Esophagus muscularis mucosa (tissue), 4 donors: ENCODE measurements at regions not wholly inside any gene's neighbourhood (a gene's known extent, or its start where the extent isn't known, plus 50 kb on each side); places are given as distances from the start of the nearest gene placed in this dataset.
"Not testable (repeated sequence)": the region's sequence is repeated elsewhere in the genome, so short reads cannot be mapped to it uniquely, and the experiment has no call there.

Experiments
- DNase-seq: peaks from one replicate; pipeline ENCODE4 v3.0.0-alpha.2; 2017; ENCODE audit errors: extremely low spot score
- H3K27ac ChIP-seq, 4 donors: fragments of 200-600 bp; sonication (generic); replicated peaks in 1 of 4; 1 replicate in 3 of 4; 2 replicates in 1 of 4; pipeline ENCODE4 v1.5.1; 2016 to 2019; ENCODE audit warnings: mild to moderate bottlenecking in 1 of 4
- H3K27me3 ChIP-seq, 4 donors: fragments of 200-600 bp; sonication (generic); one replicate each; pipeline versions ENCODE4 v1.5.1 to v1.6.0; 2016 to 2019
- H3K36me3 ChIP-seq, 4 donors: fragments of 200-600 bp; sonication (generic); one replicate each; pipeline ENCODE4 v1.5.1; 2016 to 2019
- H3K4me1 ChIP-seq, 4 donors: fragments of 200-600 bp; sonication (generic); one replicate each; pipeline ENCODE4 v1.5.1; 2016 to 2019
- H3K4me3 ChIP-seq, 4 donors: fragments of 200-600 bp; sonication (generic); 1 replicate in 2 of 4; 2 replicates in 2 of 4; pipeline ENCODE4 v1.5.1; 2016 to 2019; ENCODE audit warnings: mild to moderate bottlenecking in 4 of 4, moderate library complexity in 1 of 4
- H3K9me3 ChIP-seq, 4 donors: fragments of 200-600 bp; sonication (generic); 1 replicate in 3 of 4; 2 replicates in 1 of 4; pipeline ENCODE4 v1.5.1; 2016 to 2019
- EP300 ChIP-seq: sonication (generic); formaldehyde crosslinking; IDR thresholded peaks from one replicate; pipeline ENCODE4 v1.6.1; 2017; ENCODE audit warnings: antibody characterized with exemption
- POLR2A ChIP-seq: fragments of 450-650 bp; IDR thresholded peaks from one replicate; pipeline ENCODE4 v1.6.1; 2017; ENCODE audit warnings: antibody characterized with exemption, moderate library complexity, mild to moderate bottlenecking, low read depth
- POLR2AphosphoS5 ChIP-seq, 2 donors: sonication (generic); formaldehyde crosslinking; IDR thresholded peaks; one replicate each; pipeline ENCODE4 v1.6.1; 2017; ENCODE audit warnings: antibody characterized with exemption in 2 of 2
- WGBS: methylation state at CpG from one replicate; pipeline ENCODE4 v1.1.5; 2018; 5-methylcytosine and 5-hydroxymethylcytosine counted together
- intact Hi-C: fragments of 100-400 bp; cut with DNase I; formaldehyde crosslinking; loops from one replicate; pipeline ENCODE4 v1.15.1; 2023
- TF ChIP-seq, protein P1 (sequence below), 3 experiments: fragments of 200-600 bp in 2 of 3; fragments of 450-650 bp in 1 of 3; sonication (generic) in 2 of 3; IDR thresholded peaks; one replicate each; pipeline ENCODE4 v1.5.1; 2017 to 2019; ENCODE audit warnings: antibody characterized with exemption in 3 of 3, mild to moderate bottlenecking in 2 of 3, moderate library complexity in 1 of 3

DNA sequence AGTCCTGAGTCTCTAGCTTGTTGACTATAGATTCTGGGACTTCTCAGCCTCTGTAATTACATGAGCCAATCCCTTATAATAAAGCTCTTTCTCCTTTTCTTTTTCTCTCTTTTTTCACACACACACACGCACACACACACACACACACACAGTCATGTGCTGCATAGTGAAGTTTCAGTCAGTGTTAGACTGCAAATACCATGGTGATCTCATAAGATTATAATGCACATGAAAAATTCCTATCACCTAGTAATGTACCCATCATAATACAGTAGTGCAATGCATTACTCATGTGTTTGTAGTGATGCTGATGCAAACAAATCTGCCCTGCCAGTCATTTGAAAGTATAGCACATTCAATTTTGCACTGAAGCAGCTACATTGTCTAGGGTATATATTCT is 558.2 kb downstream of the SUCLG1 start:
- no peaks in the 10 kb centered on the region for H3K27me3 ChIP-seq
- H3K4me3 ChIP-seq: no peak overlapping the region
- H3K27ac ChIP-seq: no peak overlapping the region
- TF ChIP-seq EP300 (no peak), POLR2AphosphoS5 (IDR thresholded peaks at IDR 0.05) (no peak)
- TF ChIP-seq, protein P1, sequence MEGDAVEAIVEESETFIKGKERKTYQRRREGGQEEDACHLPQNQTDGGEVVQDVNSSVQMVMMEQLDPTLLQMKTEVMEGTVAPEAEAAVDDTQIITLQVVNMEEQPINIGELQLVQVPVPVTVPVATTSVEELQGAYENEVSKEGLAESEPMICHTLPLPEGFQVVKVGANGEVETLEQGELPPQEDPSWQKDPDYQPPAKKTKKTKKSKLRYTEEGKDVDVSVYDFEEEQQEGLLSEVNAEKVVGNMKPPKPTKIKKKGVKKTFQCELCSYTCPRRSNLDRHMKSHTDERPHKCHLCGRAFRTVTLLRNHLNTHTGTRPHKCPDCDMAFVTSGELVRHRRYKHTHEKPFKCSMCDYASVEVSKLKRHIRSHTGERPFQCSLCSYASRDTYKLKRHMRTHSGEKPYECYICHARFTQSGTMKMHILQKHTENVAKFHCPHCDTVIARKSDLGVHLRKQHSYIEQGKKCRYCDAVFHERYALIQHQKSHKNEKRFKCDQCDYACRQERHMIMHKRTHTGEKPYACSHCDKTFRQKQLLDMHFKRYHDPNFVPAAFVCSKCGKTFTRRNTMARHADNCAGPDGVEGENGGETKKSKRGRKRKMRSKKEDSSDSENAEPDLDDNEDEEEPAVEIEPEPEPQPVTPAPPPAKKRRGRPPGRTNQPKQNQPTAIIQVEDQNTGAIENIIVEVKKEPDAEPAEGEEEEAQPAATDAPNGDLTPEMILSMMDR (IDR thresholded peaks at IDR 0.05): no peak
- H3K36me3 ChIP-seq: no peaks in the 10 kb centered on the region
- H3K4me1 ChIP-seq: no peaks in the 10 kb centered on the region
- H3K9me3 ChIP-seq: no peaks in the 10 kb centered on the region
- 29% methylated on average over 1 of the region's 1 CpG for WGBS
- intact Hi-C loops: no loop called here
- DNase-seq: no peak

DNA sequence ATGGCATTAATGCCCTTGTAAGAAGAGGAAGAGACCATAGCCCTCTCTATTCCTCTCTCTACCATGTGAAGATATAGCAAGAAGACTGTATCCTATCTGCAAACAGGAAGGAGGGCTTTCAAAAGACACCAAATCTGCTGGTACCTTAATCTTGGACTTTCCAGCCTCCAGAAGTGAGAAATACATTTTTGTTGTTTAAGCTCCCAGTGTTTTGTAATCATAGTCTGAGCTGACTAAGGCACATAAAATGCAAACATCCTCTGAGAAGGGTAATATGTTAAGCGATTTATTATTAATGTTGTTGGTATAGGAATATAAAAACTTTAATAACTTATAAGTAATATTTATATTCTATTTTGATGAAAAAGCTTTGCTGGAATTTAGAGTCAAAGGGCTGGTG is 559.8 kb downstream of the SUCLG1 start:
- H3K27me3 ChIP-seq: no peaks in the 10 kb centered on the region
- no peak overlapping the region for H3K4me3 ChIP-seq
- no peak for DNase-seq
- no peaks in the 10 kb centered on the region for H3K36me3 ChIP-seq
- TF ChIP-seq POLR2A (no peak), EP300 (no peak), POLR2AphosphoS5 (IDR thresholded peaks at IDR 0.05) (no peak)
- TF ChIP-seq, protein P1 (IDR thresholded peaks at IDR 0.05): no peak
- 83% methylated on average over 1 of the region's 1 CpG for WGBS
- intact Hi-C loops: no loop called here
- no peak overlapping the region for H3K27ac ChIP-seq
- no peaks in the 10 kb centered on the region for H3K4me1 ChIP-seq
- H3K9me3 ChIP-seq: no peaks in the 10 kb centered on the region

DNA sequence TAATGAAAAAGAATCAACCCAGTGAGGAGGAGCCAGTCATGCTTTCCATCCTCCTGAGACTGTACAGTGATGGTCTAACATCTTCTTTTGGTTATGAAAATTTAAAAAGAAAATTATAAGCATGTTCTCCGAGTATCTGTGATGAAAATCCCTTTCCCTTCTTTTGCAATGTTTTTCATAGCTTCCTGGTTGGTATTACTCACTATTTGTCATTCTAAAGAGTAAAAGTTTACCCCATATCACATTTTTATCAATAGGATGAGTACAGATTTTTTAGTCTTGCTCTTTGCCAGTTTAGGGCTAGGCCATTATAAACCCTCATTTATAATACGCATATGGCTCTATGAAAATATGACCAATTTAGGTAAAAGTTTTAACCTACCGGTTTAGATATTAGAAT is 564.1 kb downstream of the SUCLG1 start:
- no peaks in the 10 kb centered on the region for H3K27me3 ChIP-seq
- no peaks in the 10 kb centered on the region for H3K9me3 ChIP-seq
- no peak overlapping the region for H3K27ac ChIP-seq
- TF ChIP-seq POLR2A: no peak
- TF ChIP-seq, protein P1 (IDR thresholded peaks at IDR 0.05): no peak
- DNase-seq: no peak
- H3K4me3 ChIP-seq: no peak overlapping the region
- intact Hi-C loops: no loop called here
- WGBS: 88% methylated on average over 3 of the region's 3 CpGs
- no peaks in the 10 kb centered on the region for H3K4me1 ChIP-seq
- H3K36me3 ChIP-seq: no peaks in the 10 kb centered on the region

DNA sequence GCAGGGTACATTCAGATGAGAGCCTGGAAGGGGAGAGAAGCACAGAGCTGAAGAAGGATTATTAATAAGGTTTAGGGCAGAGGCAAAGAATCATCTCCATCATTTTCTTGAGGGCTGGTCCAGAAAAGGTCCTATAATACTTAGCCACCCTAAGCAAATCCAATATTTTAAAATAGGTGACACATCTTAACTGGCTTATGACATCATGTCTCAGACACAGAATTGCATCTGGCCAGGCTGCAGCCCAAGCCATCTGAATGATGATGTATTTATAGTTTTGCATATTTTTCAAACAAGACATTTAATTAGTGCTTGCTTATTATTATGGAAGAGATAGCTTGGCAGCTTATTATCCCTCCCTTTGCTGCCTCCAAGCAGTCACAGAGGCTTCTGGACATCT is 571.3 kb downstream of the SUCLG1 start:
- DNase-seq: no peak
- Histone ChIP-seq H3K27me3 (no peaks in the 10 kb centered on the region), H3K4me1 (no peaks in the 10 kb centered on the region), H3K27ac (no peak overlapping the region), H3K4me3 (no peak overlapping the region), H3K36me3 (no peaks in the 10 kb centered on the region), H3K9me3 (no peaks in the 10 kb centered on the region)
- intact Hi-C loops: no loop called here
- TF ChIP-seq POLR2AphosphoS5 (IDR thresholded peaks at IDR 0.05) (no peak), POLR2A (no peak), EP300 (no peak)
- TF ChIP-seq, protein P1 (IDR thresholded peaks at IDR 0.05): no peak

GRCh38 chr2:83879127-83879526 is 580.0 kb downstream of the SUCLG1 start:
- Histone ChIP-seq H3K36me3 (no peaks in the 10 kb centered on the region), H3K27me3 (no peaks in the 10 kb centered on the region), H3K9me3 (peaks cover 0 to 9% (median 0%) of the 10 kb centered on the region in 4 donors), H3K4me1 (no peaks in the 10 kb centered on the region), H3K27ac (no peak overlapping the region), H3K4me3 (no peak overlapping the region)
- no peak for DNase-seq
- no peak for TF ChIP-seq POLR2A
- no peak for TF ChIP-seq POLR2AphosphoS5 (IDR thresholded peaks at IDR 0.05)
- no peak for TF ChIP-seq EP300
- 94% methylated on average over 20 of the region's 20 CpGs for WGBS
- intact Hi-C loops: no loop called here

DNA sequence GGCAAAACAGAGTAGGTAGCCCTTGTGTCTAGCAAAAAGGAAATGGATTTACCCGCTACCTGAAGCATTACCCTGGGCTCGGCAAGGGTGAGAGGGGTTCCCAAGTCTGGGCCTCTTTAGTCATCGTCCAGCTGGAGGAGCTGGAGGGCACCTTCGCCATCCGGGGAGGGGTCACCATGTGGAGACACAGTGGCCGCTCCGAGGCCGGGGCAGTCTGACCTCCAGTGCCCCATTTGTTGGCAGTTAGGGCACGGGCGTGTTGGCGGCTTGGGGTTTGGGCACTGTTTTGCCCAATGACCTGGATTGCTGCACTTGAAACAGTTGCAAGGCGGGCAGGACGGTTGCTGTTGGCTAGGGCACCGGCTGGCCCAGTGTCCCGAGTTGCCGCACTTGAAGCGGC is 581.8 kb downstream of the SUCLG1 start:
- H3K27me3 ChIP-seq, DNase-seq, H3K4me1 ChIP-seq, H3K27ac ChIP-seq, H3K9me3 ChIP-seq, H3K4me3 ChIP-seq, H3K36me3 ChIP-seq, intact Hi-C loops: not testable (repeated sequence)
- WGBS: 90% methylated on average over 13 of the region's 17 CpGs
